Activated CD4-positive, alpha-beta T cell treated with anti-CD3 and anti-CD28 coated beads, Interleukin-10, Interleukin-2, amounts not matched to agents 100 ng/mL and 50 ng/mL, durations not matched to agents 16 hours and 8 hours (primary cell): ENCODE measurements at regions not wholly inside any gene's neighbourhood (a gene's known extent, or its start where the extent isn't known, plus 50 kb on each side); places are given as distances from the start of the nearest gene placed in this dataset.

Experiments
- DNase-seq: peaks from one replicate; pipeline ENCODE4 v3.0.0-alpha.2; 2020

GRCh38 chr13:109880371-109881346 is 94.3 kb upstream of the IRS2 start:
- DNase-seq, result no peak

GRCh38 chr13:109879338-109879737 is 93.0 kb upstream of the IRS2 start:
- no peak for DNase-seq

- no peak for DNase-seq
Observed at GRCh38 chr13:109877809-109878208, 91.4 kb upstream of the IRS2 start.

GRCh38 chr13:109875746-109876145 is 89.4 kb upstream of the IRS2 start:
- DNase-seq, result no peak

- DNase-seq, result peak; percentile 8
Observed at GRCh38 chr13:109874484-109875454, 88.4 kb upstream of the IRS2 start.

- DNase-seq, result no peak
Observed at GRCh38 chr13:109873351-109874123, 87.2 kb upstream of the IRS2 start.

- DNase-seq, result no peak
Observed at GRCh38 chr13:109872864-109873263, 86.5 kb upstream of the IRS2 start.

GRCh38 chr13:109870696-109871370 is 84.5 kb upstream of the IRS2 start:
- no peak for DNase-seq

GRCh38 chr13:109870274-109870673 is 83.9 kb upstream of the IRS2 start:
- DNase-seq, result no peak

GRCh38 chr13:109869312-109870237 is 83.2 kb upstream of the IRS2 start:
- peak; percentile 5 for DNase-seq

- DNase-seq, result no peak
Observed at GRCh38 chr13:109868578-109869311, 82.4 kb upstream of the IRS2 start.

- no peak for DNase-seq
Observed at GRCh38 chr13:109867766-109868165, 81.4 kb upstream of the IRS2 start.

GRCh38 chr13:109862627-109863026 is 76.2 kb upstream of the IRS2 start:
- DNase-seq, result no peak

GRCh38 chr13:109859898-109860297 is 73.5 kb upstream of the IRS2 start:
- no peak for DNase-seq

GRCh38 chr13:109859216-109859835 is 72.9 kb upstream of the IRS2 start:
- DNase-seq, result no peak

GRCh38 chr13:109858319-109858718 is 71.9 kb upstream of the IRS2 start:
- DNase-seq, result no peak

- no peak for DNase-seq
Observed at GRCh38 chr13:109857803-109858202, 71.4 kb upstream of the IRS2 start.

- DNase-seq, result no peak
Observed at GRCh38 chr13:109857325-109857724, 70.9 kb upstream of the IRS2 start.

- no peak for DNase-seq
Observed at GRCh38 chr13:109856350-109856749, 70.0 kb upstream of the IRS2 start.

GRCh38 chr13:109853153-109853552 is 66.8 kb upstream of the IRS2 start:
- no peak for DNase-seq
